Esophagus muscularis mucosa (tissue), 3 donors: ENCODE measurements at regions not wholly inside any gene's neighbourhood (a gene's known extent, or its start where the extent isn't known, plus 50 kb on each side); places are given as distances from the start of the nearest gene placed in this dataset.

Experiments
- CTCF ChIP-seq, 3 experiments: fragments of 200-600 bp in 2 of 3; fragments of 450-650 bp in 1 of 3; sonication (generic) in 2 of 3; IDR thresholded peaks; one replicate each; pipeline ENCODE4 v1.5.1; 2017 to 2019; ENCODE audit warnings: antibody characterized with exemption in 3 of 3, mild to moderate bottlenecking in 2 of 3, moderate library complexity in 1 of 3
- POLR2A ChIP-seq: fragments of 450-650 bp; IDR thresholded peaks from one replicate; pipeline ENCODE4 v1.6.1; 2017; ENCODE audit warnings: antibody characterized with exemption, moderate library complexity, mild to moderate bottlenecking, low read depth
- POLR2AphosphoS5 ChIP-seq, 2 donors: sonication (generic); formaldehyde crosslinking; IDR thresholded peaks; one replicate each; pipeline ENCODE4 v1.6.1; 2017; ENCODE audit warnings: antibody characterized with exemption in 2 of 2

- TF ChIP-seq POLR2A = no peak
- TF ChIP-seq CTCF (IDR thresholded peaks at IDR 0.05) = no peak
- no peak for TF ChIP-seq POLR2AphosphoS5 (IDR thresholded peaks at IDR 0.05)
Measured at GRCh38 chr18:22307528-22307927, 110.2 kb downstream of the CTAGE1 start.
